ENCODE measurements at regions not wholly inside any gene's neighbourhood (a gene's known extent, or its start where the extent isn't known, plus 50 kb on each side); places are given as distances from the start of the nearest gene placed in this dataset.

DNA sequence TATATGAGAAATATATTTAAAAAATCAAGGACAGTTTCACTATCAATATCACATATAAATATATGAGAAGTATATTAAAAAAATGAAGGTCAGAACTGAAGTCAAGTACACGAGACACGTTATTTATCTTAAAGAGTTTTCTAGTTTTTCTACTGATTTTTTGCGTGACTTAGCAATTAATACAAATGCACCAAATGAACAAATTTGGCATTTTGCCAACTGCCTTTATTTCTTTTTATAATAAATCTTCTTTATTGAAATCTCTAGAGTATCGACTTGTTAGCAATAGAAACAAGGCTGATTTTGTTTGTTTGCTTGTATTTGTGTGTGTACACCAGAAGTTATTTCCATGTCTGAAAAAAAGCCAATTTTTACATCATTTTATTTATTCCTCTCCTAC lies 1684.7 kb upstream of the RAG2 start:
- intact Hi-C loops (cut with DNase I) = no loop called here
- H3K4me1 ChIP-seq = no peaks in the 10 kb centered on the region
- 77 to 81% (median 81%) methylated on average over 4 of the region's 4 CpGs for WGBS, 3 donors
- TF ChIP-seq, protein P1, sequence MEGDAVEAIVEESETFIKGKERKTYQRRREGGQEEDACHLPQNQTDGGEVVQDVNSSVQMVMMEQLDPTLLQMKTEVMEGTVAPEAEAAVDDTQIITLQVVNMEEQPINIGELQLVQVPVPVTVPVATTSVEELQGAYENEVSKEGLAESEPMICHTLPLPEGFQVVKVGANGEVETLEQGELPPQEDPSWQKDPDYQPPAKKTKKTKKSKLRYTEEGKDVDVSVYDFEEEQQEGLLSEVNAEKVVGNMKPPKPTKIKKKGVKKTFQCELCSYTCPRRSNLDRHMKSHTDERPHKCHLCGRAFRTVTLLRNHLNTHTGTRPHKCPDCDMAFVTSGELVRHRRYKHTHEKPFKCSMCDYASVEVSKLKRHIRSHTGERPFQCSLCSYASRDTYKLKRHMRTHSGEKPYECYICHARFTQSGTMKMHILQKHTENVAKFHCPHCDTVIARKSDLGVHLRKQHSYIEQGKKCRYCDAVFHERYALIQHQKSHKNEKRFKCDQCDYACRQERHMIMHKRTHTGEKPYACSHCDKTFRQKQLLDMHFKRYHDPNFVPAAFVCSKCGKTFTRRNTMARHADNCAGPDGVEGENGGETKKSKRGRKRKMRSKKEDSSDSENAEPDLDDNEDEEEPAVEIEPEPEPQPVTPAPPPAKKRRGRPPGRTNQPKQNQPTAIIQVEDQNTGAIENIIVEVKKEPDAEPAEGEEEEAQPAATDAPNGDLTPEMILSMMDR (IDR thresholded peaks at IDR 0.05) = no peak
- no peaks in the 10 kb centered on the region for H3K27me3 ChIP-seq (ENCODE audit: insufficient read depth in 3 of 3, low read length in 2 of 3)
- no peaks in the 10 kb centered on the region for H3K36me3 ChIP-seq (ENCODE audit: insufficient read depth in 1 of 2, low read depth in 1 of 2)
- ATAC-seq = no peak
- H3K4me3 ChIP-seq = no peak overlapping the region
- no peaks in the 10 kb centered on the region for H3K9me3 ChIP-seq
- H3K27ac ChIP-seq = no peak overlapping the region
- DNase-seq = no peak

DNA sequence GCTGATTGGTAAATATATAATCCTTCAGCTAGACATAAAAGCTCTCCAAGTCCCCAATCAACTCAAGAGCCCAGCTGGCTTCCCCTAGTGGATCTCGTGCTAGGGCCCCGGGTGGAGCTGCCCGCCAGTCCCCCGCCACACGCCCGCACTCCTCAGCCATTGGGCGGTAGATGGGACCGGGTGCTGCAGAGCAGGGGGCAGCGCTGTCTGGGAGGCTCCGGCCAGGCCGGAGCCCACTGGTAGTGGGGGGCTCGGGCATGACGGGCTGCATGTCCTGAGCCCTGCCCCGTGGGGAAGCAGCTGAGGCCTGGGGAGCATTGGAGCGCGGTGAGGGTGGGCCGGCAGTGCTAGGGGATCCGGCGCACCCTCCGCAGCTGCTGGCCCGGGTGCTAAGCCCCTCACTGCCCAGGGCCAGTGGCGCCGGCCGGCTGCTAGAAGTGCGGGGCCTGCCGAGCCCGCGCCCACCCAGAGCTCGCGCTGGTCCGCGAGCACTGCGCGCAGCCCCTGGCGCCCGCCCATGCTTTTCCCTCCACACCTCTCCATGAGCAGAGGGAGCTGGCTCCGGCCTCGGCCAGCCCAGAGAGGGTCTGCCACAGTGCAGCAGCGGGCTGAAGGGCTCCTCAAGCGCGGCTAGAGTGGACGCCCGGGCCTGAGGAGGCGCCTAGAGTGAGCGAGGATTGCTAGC lies 1680.6 kb upstream of the RAG2 start:
- TF ChIP-seq, protein P1 (IDR thresholded peaks at IDR 0.05) = no peak
- intact Hi-C loops (cut with DNase I) = no loop called here
- no peaks in the 10 kb centered on the region for H3K4me1 ChIP-seq
- no peak overlapping the region for H3K4me3 ChIP-seq
- DNase-seq (no peak), ATAC-seq (no peak)
- 96 to 97% (median 97%) methylated on average over 43 to 45 of the region's 45 CpGs for WGBS, 3 donors
- no peaks in the 10 kb centered on the region for H3K9me3 ChIP-seq
- H3K27me3 ChIP-seq (ENCODE audit: insufficient read depth in 3 of 3, low read length in 2 of 3) = no peaks in the 10 kb centered on the region
- no peaks in the 10 kb centered on the region for H3K36me3 ChIP-seq (ENCODE audit: insufficient read depth in 1 of 2, low read depth in 1 of 2)
- no peak overlapping the region for H3K27ac ChIP-seq

DNA sequence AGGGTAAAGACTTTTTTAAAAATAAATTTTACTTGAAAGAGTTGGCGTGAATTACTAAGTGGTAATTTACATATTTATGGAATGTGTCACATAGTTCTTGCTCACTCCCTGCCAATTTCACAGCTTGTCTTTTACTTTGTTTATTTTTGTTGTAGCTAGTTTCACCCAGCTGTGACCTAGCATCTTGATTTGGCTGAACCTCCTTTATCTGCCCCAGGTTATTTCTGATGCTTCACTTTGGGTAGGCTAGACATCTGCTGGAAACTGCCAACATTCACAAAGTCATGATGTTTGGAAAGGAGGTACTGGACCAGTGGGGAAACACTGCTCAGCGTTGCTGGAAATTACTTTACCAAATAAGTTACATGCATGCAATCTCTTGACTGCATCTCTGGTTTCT lies 1676.0 kb upstream of the RAG2 start:
- WGBS, 3 donors = 70 to 81% (median 71%) methylated on average over 2 of the region's 2 CpGs
- Histone ChIP-seq H3K4me3 (no peak overlapping the region), H3K27me3 (ENCODE audit: insufficient read depth in 3 of 3, low read length in 2 of 3) (no peaks in the 10 kb centered on the region), H3K4me1 (no peaks in the 10 kb centered on the region), H3K27ac (no peak overlapping the region), H3K9me3 (no peaks in the 10 kb centered on the region), H3K36me3 (ENCODE audit: insufficient read depth in 1 of 2, low read depth in 1 of 2) (no peaks in the 10 kb centered on the region)
- ATAC-seq = no peak
- TF ChIP-seq, protein P1 (IDR thresholded peaks at IDR 0.05) = no peak
- no peak for DNase-seq
- intact Hi-C loops (cut with DNase I) = no loop called here

DNA sequence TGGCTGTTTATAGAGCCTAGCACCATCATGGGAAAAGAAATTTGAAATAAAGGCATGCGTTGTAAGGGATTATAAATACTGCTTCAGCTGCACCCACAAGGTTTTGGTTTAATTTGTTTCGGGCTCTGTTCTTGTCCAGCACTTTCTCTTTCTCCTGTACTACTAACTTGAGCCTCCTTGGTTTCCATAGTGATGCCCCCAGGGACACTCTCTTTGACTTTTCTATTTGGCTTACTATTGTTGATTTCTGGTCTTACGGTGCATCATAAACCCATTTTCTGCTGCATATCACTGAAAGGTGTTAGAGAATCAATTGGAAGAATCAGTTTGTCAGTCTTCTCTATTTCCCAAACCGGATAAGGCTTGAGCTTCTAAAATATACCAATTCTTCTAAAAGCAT lies 1674.3 kb upstream of the RAG2 start:
- intact Hi-C loops (cut with DNase I) = no loop called here
- TF ChIP-seq, protein P1 (IDR thresholded peaks at IDR 0.05) = no peak
- H3K4me3 ChIP-seq = no peak overlapping the region
- H3K36me3 ChIP-seq (ENCODE audit: insufficient read depth in 1 of 2, low read depth in 1 of 2) = no peaks in the 10 kb centered on the region
- H3K27ac ChIP-seq = no peak overlapping the region
- ATAC-seq (no peak), DNase-seq (no peak)
- no peaks in the 10 kb centered on the region for H3K9me3 ChIP-seq
- H3K4me1 ChIP-seq = no peaks in the 10 kb centered on the region
- 57 to 67% (median 67%) methylated on average over 4 of the region's 4 CpGs for WGBS, 3 donors
- H3K27me3 ChIP-seq (ENCODE audit: insufficient read depth in 3 of 3, low read length in 2 of 3) = no peaks in the 10 kb centered on the region

DNA sequence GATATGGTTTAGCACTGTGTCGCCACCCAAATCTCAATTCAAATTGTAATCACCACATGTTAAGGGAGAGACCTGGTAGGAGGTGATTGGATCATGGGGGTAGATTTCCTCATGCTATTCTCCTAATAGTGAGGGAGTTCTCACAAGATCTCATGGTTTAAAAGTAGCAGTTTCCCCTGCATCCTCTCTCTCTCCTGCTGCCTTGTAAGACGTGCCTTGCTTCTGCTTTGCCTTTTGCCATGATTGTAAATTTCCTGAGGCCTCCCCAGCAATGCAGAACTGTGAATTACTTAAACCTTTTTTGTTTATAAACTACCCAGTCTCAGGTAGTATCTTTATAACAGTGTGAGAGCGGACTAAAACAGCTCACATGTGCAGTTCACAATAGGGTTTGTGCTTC lies 1668.7 kb upstream of the RAG2 start:
- TF ChIP-seq, protein P1 (IDR thresholded peaks at IDR 0.05) = no peak
- H3K36me3 ChIP-seq (ENCODE audit: insufficient read depth in 1 of 2, low read depth in 1 of 2) = no peaks in the 10 kb centered on the region
- WGBS, 3 donors = 73 to 83% (median 80%) methylated on average over 3 of the region's 3 CpGs
- peaks cover 3% of the 10 kb centered on the region for H3K9me3 ChIP-seq
- no peak overlapping the region for H3K27ac ChIP-seq
- H3K4me1 ChIP-seq = no peaks in the 10 kb centered on the region
- DNase-seq (no peak), ATAC-seq (no peak)
- no peaks in the 10 kb centered on the region for H3K27me3 ChIP-seq (ENCODE audit: insufficient read depth in 3 of 3, low read length in 2 of 3)
- H3K4me3 ChIP-seq = no peak overlapping the region
- intact Hi-C loops (cut with DNase I) = no loop called here

Data from psoas muscle (tissue), 7 donors.